Hepatocyte (in vitro differentiated cells): ENCODE measurements at regions not wholly inside any gene's neighbourhood (a gene's known extent, or its start where the extent isn't known, plus 50 kb on each side); places are given as distances from the start of the nearest gene placed in this dataset.

ENCODE experiments used
- CTCF ChIP-seq: fragments of 200-600 bp; sonication (generic); IDR thresholded peaks from 2 replicates; pipeline ENCODE4 v1.5.1; 2016; ENCODE audit warnings: antibody characterized with exemption, mild to moderate bottlenecking; ENCODE audit not compliant: poor library complexity
- EZH2 ChIP-seq: fragments of 200-600 bp; sonication (generic); IDR thresholded peaks from 2 replicates; pipeline ENCODE4 v1.6.1; 2016; ENCODE audit warnings: antibody characterized with exemption, mild to moderate bottlenecking, borderline replicate concordance

DNA sequence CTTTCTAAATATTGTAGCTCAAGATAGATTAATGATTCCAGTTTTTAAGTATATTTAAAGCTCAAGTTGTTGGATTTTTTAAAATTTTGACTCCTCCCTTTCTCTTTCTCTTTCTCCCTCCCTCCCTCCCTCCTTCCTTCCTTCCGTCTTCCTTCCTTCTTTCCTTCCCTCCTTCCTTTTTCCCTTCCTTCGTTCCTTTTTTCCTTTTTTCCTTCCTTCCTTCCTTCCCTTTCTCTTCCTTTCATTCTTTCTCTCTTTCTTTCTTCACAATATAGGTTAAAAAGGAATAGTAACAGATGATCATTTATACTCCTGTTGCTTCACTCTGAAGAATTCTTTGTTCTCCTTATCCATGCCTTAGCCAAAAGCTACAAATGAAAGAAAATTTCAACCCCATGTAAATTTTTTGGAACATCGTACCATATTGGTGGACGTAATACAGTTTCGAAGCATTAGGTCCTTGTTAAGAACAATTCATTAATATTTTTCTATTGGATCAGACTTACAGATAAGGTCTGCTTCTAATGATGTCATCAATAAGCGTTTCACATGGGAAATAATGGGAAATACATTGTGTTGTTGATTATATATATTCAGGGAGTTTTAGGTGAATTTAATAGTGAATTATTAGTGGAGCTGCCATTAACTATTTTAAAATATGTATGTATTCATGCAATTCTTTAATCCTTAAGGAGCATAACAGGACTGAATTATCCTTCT is 139.6 kb upstream of the SLC35B3 start:
- TF ChIP-seq CTCF (no peak), EZH2 (no peak)
